HL-60 (cell line): ENCODE measurements at regions not wholly inside any gene's neighbourhood (a gene's known extent, or its start where the extent isn't known, plus 50 kb on each side); places are given as distances from the start of the nearest gene placed in this dataset.

Experiments used
- GABPA ChIP-seq: IDR thresholded peaks from 2 replicates; pipeline ENCODE4 v1.6.1; 2012; ENCODE audit warnings: low read depth
- POLR2AphosphoS5 ChIP-seq: IDR thresholded peaks from 2 replicates; pipeline ENCODE4 v1.6.1; 2012; ENCODE audit warnings: low read depth
- SPI1 ChIP-seq: IDR thresholded peaks from 2 replicates; pipeline ENCODE4 v1.6.1; 2012; ENCODE audit warnings: low read depth, mild to moderate bottlenecking, borderline replicate concordance
- TF ChIP-seq, protein P1 (sequence below): IDR thresholded peaks from one replicate; pipeline ENCODE4 v1.5.1; 2011; ENCODE audit warnings: low read length, control low read depth, inconsistent platforms; ENCODE audit not compliant: insufficient read depth
- TF ChIP-seq, protein P2 (sequence below): IDR thresholded peaks from 2 replicates; pipeline ENCODE4 v1.6.1; 2012; ENCODE audit warnings: low read depth; ENCODE audit not compliant: insufficient replicate concordance

DNA sequence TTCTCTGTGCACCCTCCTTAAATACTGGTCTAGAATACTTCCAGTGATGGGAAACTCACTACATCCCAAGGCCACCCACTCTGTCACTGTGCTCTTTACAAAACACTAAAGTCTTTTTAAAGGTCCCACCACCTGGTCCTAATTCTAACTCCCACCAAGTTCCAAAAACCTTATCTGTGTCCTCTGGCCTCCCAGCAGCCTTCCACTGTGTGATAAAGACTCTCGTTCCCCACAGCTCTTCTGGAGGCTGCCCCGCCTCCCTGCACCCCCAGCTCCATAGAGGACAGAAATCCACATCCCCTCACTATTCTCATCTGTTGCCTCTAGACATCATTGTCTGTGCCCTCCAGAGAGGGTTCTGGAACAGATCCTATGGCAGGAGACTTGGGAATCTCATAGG is 276.4 kb downstream of the FAM43A start:
- TF ChIP-seq, protein P1, sequence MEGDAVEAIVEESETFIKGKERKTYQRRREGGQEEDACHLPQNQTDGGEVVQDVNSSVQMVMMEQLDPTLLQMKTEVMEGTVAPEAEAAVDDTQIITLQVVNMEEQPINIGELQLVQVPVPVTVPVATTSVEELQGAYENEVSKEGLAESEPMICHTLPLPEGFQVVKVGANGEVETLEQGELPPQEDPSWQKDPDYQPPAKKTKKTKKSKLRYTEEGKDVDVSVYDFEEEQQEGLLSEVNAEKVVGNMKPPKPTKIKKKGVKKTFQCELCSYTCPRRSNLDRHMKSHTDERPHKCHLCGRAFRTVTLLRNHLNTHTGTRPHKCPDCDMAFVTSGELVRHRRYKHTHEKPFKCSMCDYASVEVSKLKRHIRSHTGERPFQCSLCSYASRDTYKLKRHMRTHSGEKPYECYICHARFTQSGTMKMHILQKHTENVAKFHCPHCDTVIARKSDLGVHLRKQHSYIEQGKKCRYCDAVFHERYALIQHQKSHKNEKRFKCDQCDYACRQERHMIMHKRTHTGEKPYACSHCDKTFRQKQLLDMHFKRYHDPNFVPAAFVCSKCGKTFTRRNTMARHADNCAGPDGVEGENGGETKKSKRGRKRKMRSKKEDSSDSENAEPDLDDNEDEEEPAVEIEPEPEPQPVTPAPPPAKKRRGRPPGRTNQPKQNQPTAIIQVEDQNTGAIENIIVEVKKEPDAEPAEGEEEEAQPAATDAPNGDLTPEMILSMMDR = no peak
- TF ChIP-seq POLR2AphosphoS5 (no peak), GABPA (no peak), SPI1 (no peak)
- TF ChIP-seq, protein P2, sequence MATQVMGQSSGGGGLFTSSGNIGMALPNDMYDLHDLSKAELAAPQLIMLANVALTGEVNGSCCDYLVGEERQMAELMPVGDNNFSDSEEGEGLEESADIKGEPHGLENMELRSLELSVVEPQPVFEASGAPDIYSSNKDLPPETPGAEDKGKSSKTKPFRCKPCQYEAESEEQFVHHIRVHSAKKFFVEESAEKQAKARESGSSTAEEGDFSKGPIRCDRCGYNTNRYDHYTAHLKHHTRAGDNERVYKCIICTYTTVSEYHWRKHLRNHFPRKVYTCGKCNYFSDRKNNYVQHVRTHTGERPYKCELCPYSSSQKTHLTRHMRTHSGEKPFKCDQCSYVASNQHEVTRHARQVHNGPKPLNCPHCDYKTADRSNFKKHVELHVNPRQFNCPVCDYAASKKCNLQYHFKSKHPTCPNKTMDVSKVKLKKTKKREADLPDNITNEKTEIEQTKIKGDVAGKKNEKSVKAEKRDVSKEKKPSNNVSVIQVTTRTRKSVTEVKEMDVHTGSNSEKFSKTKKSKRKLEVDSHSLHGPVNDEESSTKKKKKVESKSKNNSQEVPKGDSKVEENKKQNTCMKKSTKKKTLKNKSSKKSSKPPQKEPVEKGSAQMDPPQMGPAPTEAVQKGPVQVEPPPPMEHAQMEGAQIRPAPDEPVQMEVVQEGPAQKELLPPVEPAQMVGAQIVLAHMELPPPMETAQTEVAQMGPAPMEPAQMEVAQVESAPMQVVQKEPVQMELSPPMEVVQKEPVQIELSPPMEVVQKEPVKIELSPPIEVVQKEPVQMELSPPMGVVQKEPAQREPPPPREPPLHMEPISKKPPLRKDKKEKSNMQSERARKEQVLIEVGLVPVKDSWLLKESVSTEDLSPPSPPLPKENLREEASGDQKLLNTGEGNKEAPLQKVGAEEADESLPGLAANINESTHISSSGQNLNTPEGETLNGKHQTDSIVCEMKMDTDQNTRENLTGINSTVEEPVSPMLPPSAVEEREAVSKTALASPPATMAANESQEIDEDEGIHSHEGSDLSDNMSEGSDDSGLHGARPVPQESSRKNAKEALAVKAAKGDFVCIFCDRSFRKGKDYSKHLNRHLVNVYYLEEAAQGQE = no peak
